GM21717 (cell line): ENCODE measurements at regions not wholly inside any gene's neighbourhood (a gene's known extent, or its start where the extent isn't known, plus 50 kb on each side); places are given as distances from the start of the nearest gene placed in this dataset.

Source experiments
- ATAC-seq: cut with Tn5 transposase; IDR thresholded peaks from one replicate; pipeline ENCODE4 v1.9.1; 2021; ENCODE audit warnings: mild to moderate bottlenecking, moderate library complexity; ENCODE audit not compliant: unreplicated experiment

DNA sequence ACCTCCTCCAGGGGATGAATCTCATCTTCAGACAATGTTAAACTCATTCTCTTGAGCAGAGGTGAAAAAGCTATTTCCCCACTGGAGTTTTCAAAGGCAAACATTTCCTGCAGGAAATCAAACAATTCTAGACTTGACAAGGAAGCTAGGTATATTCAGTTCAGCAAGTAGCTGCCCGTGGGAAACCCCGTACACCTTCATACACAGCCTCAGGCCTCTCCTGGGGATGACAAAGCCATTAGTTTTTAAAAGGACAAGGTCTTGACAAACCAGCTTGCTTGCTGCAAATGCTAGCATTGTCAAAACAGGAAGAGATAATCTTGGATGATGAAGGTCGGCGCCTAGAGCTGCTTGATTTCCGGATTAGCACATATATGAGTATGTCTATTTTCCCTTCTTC lies 1630.8 kb upstream of the TENM4 start:
- ATAC-seq: no peak

DNA sequence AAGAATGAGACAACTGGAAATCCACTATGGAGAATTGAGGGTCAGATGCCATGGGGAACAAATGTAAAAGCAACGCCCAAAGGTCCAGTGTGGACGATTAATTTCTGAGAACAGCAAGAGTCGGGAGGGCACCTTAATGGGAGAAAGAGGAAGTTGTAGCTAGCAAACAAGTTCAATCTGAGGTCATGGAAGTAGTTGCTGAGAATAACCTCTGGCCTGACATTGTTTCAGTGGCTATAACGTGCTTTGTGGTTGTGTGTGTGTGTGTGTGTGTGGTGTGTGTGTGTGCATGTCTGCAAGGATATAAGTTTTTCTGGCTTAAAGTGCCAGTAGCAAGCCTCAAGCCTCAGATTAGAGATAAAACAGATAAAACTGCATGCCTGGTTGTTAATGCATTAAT lies 1630.1 kb upstream of the TENM4 start:
- no peak for ATAC-seq

- no peak for ATAC-seq
These were observed 1618.5 kb upstream of the TENM4 start for GRCh38 chr11:81059356-81059755.

GRCh38 chr11:81052344-81053158 lies 1611.7 kb upstream of the TENM4 start:
- ATAC-seq: no peak

DNA sequence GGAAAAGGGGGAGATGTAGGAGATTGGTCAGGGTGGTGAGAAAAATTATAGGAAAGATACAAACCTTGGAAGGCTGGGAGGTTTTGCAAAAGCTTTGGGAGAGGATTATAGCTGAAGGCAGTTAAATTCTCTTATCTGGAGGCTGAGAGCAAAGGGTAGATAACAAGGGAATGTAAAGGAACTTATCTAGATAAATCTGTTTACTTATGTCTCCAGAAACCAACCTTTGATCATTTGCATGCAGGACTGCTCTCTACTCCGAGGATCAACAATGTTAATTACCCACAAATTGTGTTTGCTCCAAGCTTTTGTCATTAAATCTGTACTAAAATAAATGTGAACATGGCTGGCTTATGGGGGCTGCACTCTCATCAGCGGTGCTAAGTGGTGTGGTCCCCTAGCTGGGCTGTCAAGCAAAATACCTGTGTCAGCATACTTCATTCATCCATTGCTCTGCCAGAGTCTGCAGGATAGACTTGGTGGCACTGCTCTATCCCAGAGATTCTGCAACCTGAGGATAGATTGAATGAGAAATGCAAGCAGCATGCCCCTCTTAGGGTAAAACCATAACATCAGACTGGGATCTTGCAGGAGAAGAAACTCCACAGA lies 1599.2 kb upstream of the TENM4 start:
- no peak for ATAC-seq

- no peak for ATAC-seq
These were observed 1595.5 kb upstream of the TENM4 start for GRCh38 chr11:81036168-81036870.

DNA sequence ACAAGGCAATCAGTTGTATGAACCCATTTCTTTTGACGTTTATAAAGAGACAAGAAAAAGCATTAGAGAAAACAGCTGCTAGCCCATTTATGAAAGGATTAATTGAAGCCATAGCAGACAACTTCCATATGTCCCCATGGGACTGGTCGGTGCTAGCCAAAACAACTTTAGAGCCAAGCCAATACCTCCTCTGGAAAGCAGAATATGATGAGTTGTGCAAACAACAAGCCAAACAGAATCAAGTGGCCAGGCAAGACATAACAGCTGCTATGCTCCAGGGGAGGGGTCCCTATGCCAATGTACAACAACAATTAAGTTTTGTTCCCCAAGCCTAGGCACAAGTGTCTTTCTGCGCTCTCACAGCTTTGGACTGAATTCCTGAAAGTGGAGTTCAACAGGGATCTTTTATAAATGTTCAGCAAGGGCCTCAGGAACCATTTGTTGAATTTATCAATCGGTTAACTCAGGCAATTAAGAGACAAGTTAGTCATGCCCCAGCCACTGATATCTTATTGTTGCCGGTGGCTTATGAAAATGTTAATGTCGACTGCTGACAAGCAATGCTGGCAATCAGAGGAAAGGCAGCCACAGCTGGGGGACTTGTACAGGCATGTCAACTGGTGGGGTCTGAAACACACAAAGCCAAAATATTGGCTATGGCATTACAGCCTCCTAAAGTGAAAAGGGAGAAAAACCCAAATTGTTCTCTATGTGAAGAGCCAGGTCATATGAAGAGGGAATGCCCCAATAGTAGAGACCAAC lies 1593.1 kb upstream of the TENM4 start:
- ATAC-seq: no peak

DNA sequence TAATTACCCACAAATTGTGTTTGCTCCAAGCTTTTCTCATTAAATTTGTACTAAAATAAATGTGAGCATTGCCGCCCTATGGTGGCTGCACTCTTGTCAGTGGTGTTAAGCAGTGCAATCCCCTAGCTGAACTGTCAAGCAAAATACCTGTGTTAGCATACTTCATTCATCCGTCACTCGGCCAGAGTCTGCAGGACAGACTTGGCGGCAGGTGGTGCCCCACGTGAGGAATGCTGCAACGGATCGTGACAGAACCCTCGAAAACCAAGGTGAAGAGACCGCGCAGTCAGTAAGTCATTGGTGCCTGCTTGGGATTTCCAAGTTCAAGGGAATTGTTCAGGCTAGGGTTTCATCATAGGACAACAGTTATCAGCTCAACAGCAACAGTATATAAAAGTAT lies 1592.1 kb upstream of the TENM4 start:
- no peak for ATAC-seq

DNA sequence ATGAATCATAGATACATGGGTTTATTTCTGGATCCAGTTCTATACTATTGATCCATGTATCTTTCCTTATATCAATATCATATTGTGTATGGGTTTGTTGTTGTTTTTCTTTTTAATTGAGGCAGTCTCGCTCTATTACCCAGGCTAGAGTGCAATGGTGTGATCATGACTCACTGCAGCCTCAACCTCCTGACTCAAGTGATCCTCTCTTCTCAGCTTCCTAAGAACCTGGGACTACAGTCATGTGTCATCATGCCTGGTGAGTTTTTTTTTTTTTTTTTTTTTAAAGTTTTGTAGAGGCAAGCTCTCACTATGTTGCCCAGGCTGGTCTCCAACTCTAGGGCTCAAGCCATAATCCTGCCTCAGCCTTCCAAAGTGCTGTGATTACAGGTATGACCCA lies 1589.4 kb upstream of the TENM4 start:
- no peak for ATAC-seq

DNA sequence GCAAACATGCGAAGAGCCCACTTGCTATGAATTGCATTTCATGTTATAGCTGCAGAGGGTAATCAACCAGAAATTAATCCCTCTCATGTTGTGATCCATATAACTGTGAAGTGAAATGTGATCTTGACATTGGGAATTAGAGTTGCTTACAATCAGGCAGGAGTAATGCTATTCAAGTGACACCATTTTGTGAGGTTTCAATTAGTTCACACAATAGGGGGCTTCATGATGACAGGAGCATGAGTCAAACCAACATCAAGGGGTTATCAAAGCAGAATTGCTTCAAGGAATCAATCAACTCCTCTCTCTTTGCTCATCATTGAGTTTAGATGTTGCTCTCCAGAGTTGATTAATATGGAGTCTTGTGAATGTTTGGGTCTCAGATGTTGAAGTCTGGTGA lies 1585.2 kb upstream of the TENM4 start:
- no peak for ATAC-seq

DNA sequence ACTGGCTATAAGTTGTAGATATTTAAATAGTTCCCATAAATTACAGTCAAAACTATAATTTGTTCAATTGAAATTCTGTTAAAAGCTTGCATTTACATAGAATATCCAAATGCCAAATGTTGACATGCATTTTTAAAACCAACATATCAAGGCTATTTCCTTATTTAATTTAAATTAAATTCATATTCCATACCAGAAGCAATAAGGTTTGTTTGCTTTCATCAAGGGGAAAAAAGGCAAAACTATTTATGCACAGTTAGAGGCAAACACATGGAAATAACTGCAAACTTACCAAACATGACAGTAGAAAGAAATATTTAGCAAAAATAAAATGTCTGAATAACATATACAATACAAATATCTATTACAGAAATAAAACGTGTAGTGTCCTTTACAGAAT lies 1581.2 kb upstream of the TENM4 start:
- no peak for ATAC-seq

- no peak for ATAC-seq
These were observed 1569.8 kb upstream of the TENM4 start for GRCh38 chr11:81010631-81011030.

DNA sequence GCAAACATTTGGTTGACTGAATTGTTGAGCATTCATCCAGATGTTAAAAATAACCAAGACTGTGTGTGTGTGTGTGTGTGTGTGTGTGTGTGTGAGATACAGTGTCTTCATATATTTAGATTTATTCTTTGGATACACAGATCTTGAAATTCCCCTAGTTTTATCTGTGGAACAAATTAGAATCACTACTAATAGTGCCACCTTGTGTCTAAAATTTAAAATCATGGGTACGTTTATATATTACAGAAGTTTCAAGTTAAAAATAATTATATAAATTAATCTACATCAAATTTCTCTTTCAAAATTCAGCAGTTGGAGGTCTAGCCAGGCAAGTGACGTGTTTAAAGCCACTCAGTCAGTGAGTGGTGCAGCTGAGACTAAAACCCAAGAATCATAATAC lies 1566.2 kb upstream of the TENM4 start:
- ATAC-seq: no peak

DNA sequence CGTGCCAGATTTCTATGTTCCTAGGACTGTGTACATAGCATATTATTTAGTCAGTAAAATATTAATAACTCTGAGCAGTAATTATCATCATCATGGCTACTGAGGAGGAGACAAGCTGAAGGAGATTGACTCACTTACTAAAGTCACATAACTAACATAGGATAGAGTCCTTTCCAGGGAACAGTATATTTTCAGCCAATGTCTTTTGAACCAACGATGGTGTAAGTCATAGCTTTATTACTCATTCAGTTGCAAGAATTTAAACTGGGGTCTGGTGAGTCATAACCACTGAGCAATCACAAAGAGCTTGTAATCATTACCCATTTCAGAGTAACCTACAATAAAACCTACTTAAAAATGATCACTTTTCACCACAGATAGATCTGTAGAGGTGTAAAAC lies 1564.8 kb upstream of the TENM4 start:
- no peak for ATAC-seq

- ATAC-seq: no peak
These were observed 1563.7 kb upstream of the TENM4 start for GRCh38 chr11:81004576-81004975.

- ATAC-seq: no peak
These were observed 1561.5 kb upstream of the TENM4 start for GRCh38 chr11:81002374-81002773.

- ATAC-seq: no peak
These were observed 1559.9 kb upstream of the TENM4 start for GRCh38 chr11:81000735-81001134.

DNA sequence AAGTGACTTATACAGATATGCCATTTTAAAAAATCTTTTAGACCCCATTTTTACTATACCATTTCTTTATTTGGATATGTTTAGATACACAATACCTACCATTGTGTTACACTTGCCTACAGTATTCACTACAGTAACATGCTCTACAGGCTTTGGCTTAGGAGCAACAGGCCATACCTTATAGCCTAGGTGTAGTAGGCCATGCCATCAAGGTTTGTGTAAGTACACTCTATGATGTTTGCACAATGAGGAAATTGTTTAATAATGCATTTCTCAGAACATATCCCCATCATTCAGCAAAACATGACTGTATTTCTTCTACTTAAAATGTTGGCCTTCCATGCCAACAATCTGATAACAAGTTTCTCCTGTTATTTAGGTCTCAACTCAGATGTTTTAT lies 1559.5 kb upstream of the TENM4 start:
- no peak for ATAC-seq

- ATAC-seq: no peak
These were observed 1554.7 kb upstream of the TENM4 start for GRCh38 chr11:80995523-80995922.

GRCh38 chr11:80993536-80993935 lies 1552.7 kb upstream of the TENM4 start:
- no peak for ATAC-seq

DNA sequence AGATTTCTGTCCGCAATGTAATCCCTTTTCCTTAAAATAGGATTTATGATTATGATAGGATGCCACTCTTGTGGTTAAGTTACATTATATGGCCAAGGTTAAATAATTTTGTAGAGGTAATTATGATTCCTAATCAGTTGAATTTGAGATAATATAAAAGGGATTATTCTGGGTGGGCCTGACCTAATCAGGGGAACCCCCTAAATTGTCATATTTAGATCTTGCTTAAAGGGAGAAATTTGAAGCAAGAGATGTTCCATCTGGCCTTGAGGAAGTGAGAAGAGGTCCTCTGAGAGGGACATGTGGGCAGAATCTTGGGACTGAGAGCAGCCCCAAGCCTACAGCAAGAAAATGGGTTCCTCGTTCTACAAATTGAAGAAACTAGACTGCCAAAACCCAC lies 1550.1 kb upstream of the TENM4 start:
- no peak for ATAC-seq
